GM12875 (cell line): ENCODE measurements at regions not wholly inside any gene's neighbourhood (a gene's known extent, or its start where the extent isn't known, plus 50 kb on each side); places are given as distances from the start of the nearest gene placed in this dataset.

ENCODE experiments used
- H3K4me3 ChIP-seq: one replicate; pipeline ENCODE4 v1.5.1; 2011; ENCODE audit warnings: low read depth, low read length, control low read depth
- CTCF ChIP-seq: IDR thresholded peaks from 2 replicates; pipeline ENCODE4 v1.5.1; 2011; ENCODE audit warnings: low read depth, mild to moderate bottlenecking, control low read depth, inconsistent platforms, low read length, moderate library complexity, borderline replicate concordance; ENCODE audit not compliant: insufficient read depth

GRCh38 chr18:25817546-25818237 lies 272.7 kb downstream of the SS18 start:
- TF ChIP-seq CTCF, result no peak
- H3K4me3 ChIP-seq, result no peak overlapping the region

GRCh38 chr18:25815659-25816058 lies 274.8 kb downstream of the SS18 start:
- TF ChIP-seq CTCF, result no peak

GRCh38 chr18:25814841-25815458 lies 275.5 kb downstream of the SS18 start:
- no peak overlapping the region for H3K4me3 ChIP-seq
- TF ChIP-seq CTCF, result no peak

More at GRCh38 chr18:25815659-25816058, 274.8 kb downstream of the SS18 start:
- H3K4me3 ChIP-seq, result no peak overlapping the region

- H3K4me3 ChIP-seq, result no peak overlapping the region
- no peak for TF ChIP-seq CTCF
These were observed 277.3 kb downstream of the SS18 start for GRCh38 chr18:25813110-25813509.

- no peak for TF ChIP-seq CTCF
- no peak overlapping the region for H3K4me3 ChIP-seq
These were observed 279.7 kb downstream of the SS18 start for GRCh38 chr18:25810736-25811135.

GRCh38 chr18:25805939-25806338 lies 284.5 kb downstream of the SS18 start:
- H3K4me3 ChIP-seq, result no peak overlapping the region
- TF ChIP-seq CTCF, result no peak

- no peak overlapping the region for H3K4me3 ChIP-seq
- no peak for TF ChIP-seq CTCF
These were observed 285.1 kb downstream of the SS18 start for GRCh38 chr18:25805323-25805722.
